GM19372 (cell line): ENCODE measurements at regions not wholly inside any gene's neighbourhood (a gene's known extent, or its start where the extent isn't known, plus 50 kb on each side); places are given as distances from the start of the nearest gene placed in this dataset.
"Not testable (repeated sequence)": the region's sequence is repeated elsewhere in the genome, so short reads cannot be mapped to it uniquely, and the experiment has no call there.

ENCODE experiments used
- ATAC-seq: cut with Tn5 transposase; IDR thresholded peaks from one replicate; pipeline ENCODE4 v1.9.1; 2021; ENCODE audit warnings: mild to moderate bottlenecking, low read depth, moderate library complexity; ENCODE audit not compliant: unreplicated experiment

- ATAC-seq = no peak
Observed at GRCh38 chr13:87736849-87737385, 65.7 kb downstream of the SLITRK5 start.

DNA sequence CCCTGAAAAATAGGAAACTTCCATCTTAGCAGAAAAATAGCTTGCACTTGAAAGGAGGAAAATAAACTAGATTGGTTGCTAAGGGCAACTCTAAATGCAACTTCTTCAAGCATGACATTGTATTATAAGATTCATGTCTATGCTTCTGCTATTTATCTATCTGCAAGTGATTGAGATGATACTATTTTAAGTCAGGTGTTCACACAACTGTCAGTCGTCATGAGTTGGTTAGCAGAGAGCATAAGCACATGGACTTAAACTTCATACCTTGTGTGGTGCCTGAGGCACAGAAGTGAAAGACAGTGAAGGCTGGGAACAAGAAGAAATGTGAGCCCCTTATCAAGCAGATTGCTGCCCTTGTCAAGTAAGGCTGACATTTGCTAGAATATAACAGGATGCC, 82.9 kb downstream of the SLITRK5 start:
- ATAC-seq = no peak

GRCh38 chr13:87769445-87769844, 98.3 kb downstream of the SLITRK5 start:
- ATAC-seq = no peak

DNA sequence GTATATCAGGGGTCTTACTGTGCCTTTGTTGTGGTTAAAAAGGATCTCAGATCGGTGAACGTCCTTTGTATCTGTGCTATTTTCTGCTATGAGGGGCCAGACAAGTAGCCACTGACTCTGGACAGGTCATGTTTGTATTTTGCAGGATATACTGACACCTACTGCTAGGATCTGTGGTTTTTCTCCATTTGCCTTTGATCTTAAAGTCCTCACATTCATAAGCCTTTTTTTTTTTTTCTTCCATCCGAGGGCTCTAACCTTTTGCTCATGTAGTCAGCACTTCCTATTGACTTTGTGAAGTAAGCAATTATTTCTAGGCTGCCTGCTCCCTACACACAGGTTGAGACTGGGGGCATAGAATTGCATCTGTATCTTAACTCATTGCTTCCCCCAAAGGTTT, 106.2 kb downstream of the SLITRK5 start:
- no peak for ATAC-seq

DNA sequence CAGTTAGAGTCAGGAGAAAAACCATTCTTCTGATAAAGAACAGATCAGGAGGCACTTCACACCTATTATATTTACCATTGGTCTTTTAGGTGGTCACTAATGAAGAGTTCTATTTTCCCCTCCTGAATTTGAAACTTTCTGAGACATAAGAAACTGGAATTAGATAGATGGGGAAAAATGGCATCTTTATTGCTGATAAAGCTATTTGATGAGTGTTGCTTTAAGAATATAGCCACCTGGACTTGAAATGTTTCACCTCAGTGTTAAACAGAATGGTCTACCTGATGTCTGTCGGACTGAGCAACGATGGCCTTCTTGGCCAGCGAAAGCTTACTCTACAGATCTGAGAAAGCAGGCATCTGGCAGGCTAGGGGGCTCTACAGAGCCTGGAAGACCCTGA, 107.0 kb downstream of the SLITRK5 start:
- ATAC-seq = no peak

DNA sequence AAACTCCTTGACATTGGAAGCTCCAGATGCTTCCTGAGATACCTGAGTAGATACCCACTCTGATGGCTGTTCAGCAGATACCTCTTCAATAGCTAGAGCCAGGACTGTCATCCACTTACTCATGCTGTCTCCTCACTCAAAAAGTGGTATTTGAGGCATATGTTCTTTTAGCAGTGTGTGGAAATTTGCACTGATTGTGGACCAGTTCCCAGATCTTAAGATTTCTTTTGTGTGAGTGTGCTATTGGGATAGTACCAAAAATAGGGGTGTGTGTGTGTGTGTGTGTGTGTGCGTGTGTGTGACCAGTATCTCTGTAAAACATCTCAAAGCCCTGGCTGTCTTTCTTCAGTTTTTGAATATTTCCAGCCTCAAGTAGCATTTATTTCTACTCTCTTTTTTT, 108.3 kb downstream of the SLITRK5 start:
- ATAC-seq = no peak

GRCh38 chr13:87783366-87783765, 112.2 kb downstream of the SLITRK5 start:
- no peak for ATAC-seq

DNA sequence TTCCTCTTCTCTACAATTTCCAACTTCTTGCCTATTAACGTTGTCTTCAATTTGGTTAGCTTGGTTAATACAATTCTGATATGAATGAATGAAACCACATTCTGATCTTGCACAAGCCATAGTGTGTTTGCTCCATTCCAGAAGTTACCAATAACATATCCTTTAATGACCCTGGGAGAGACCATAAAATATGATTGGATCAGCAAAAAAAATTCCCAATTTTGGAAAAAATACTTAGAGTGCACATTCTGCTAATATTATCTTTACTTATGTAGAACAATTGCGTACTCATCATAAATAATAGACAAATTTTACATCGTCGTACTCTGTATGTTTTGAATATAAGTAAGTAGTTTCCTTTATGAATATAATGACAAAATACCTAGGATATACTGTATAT, 117.2 kb downstream of the SLITRK5 start:
- ATAC-seq = no peak

DNA sequence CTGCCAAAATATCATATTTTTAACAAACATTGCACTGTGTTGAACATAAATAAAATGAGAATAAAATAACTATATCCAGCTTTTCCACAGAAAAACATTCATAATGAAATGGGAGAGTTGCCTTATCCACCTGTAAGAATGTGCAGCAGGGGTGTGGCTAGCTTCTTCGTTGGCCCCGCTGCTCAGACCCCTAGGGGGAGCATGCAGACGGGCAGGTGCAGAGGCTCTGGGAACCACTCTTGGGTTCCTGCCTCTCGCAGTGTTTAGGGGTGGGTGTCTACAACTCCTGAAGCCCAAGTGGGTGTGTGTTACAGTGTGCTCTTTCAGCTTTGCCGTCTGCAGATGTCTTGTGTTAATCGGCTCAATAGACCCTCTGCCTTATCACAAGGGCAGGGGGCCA, 121.7 kb downstream of the SLITRK5 start:
- no peak for ATAC-seq

- no peak for ATAC-seq
Observed at GRCh38 chr13:87798536-87798935, 127.4 kb downstream of the SLITRK5 start.

- ATAC-seq = no peak
Observed at GRCh38 chr13:87810391-87810801, 139.2 kb downstream of the SLITRK5 start.

DNA sequence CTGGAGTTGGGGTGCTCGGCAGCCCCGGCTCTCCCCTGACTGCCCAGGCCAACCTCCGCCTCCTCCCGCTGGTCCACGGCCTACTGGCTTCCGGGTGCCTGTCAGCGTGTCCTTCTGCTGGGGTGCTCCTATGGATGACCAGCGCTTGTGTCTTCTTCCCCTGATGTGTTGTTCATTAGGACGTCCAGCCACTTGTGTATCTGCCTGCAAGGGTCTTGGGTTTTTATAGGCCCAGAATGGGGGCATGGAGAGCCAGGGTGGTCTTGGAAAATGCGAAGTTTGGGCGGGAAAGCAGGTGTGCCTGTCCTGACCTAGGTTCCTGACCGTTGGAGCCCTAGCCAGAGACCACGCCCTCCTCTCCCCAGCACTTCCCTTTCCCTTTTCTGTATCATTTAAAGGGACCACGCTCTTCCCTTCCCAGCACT, 139.8 kb downstream of the SLITRK5 start:
- ATAC-seq = no peak

DNA sequence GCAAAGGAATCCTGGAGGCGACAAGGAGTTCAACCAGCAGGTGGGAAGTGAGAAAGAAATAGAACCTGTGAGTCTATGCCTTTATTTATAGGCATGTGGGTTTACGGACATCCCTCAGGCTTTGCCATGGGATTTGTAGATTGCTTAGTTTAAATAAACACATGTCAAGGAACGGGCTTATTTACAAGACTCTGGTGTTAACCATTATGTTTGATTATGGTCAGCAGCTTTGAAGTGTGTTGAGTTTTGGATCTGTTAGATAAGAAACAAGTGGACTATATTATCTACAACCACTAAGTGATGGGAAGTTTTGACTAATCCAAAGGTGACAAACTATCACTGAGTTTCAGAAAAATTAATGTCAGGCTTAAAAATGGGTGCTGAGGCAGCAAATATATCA, 143.2 kb downstream of the SLITRK5 start:
- ATAC-seq = no peak

- ATAC-seq = no peak
Observed at GRCh38 chr13:87820241-87820640, 149.1 kb downstream of the SLITRK5 start.

- ATAC-seq = no peak
Observed at GRCh38 chr13:87821512-87821911, 150.3 kb downstream of the SLITRK5 start.

GRCh38 chr13:87826301-87826700, 155.1 kb downstream of the SLITRK5 start:
- ATAC-seq = not testable (repeated sequence)

- no peak for ATAC-seq
Observed at GRCh38 chr13:87827479-87827878, 156.3 kb downstream of the SLITRK5 start.

- no peak for ATAC-seq
Observed at GRCh38 chr13:87837522-87837921, 166.4 kb downstream of the SLITRK5 start.

- ATAC-seq = no peak
Observed at GRCh38 chr13:87837946-87838345, 166.8 kb downstream of the SLITRK5 start.

DNA sequence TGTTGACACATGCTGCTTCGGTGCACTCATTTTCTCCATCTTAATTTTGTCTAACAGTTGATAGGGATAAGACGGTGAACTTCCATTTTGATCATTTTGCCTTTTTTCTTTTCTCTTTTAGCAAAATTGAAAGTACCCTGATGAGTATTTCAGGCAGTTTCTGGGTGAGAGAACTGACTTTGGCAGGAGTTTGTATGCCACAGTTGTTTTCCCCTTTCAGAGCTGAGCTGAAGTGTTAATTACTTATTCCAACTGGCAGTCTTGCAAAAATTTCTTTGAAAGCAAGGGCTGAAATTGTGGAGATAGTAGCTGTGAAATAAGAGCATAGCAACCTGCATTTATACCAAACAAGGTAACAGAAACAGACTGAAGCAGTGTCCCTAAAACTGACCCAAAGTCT, 180.2 kb downstream of the SLITRK5 start:
- ATAC-seq = no peak

DNA sequence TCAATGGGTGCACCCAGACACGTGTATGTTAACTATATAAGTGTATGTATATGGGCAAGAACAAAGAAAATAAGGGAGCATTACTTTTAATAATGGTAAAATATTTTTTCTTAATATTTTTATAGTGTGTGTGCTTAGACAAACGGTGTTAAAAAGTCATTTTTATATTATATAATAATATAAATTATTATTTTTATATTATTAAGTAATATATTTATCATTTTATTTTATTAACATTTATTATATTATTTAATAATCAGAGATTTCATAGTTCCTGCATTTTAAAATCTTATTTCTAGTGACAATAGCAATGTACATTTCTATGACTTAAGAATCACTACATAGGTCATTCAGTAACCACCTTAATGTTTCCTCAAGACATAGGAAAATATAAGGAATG, 184.4 kb downstream of the SLITRK5 start:
- no peak for ATAC-seq

GRCh38 chr13:87859261-87859660, 188.1 kb downstream of the SLITRK5 start:
- no peak for ATAC-seq

GRCh38 chr13:87867426-87867825, 196.3 kb downstream of the SLITRK5 start:
- no peak for ATAC-seq
